Cardiac fibroblast (primary cell): ENCODE measurements at regions not wholly inside any gene's neighbourhood (a gene's known extent, or its start where the extent isn't known, plus 50 kb on each side); places are given as distances from the start of the nearest gene placed in this dataset.

ENCODE experiments used
- DNase-seq, 2 donors: peaks; one replicate each; pipeline versions ENCODE4 v3.0.0 to v3.0.0-alpha.2; 2010; ENCODE audit warnings: low read depth in 2 of 2
- H3K4me3 ChIP-seq, 2 donors: replicated peaks in 1 of 2; 1 replicate in 1 of 2; 2 replicates in 1 of 2; pipeline ENCODE4 v1.5.1; 2011; ENCODE audit warnings: low read depth in 2 of 2, low read length in 2 of 2, mild to moderate bottlenecking in 2 of 2, moderate library complexity in 1 of 2
- CTCF ChIP-seq: IDR thresholded peaks from one replicate; pipeline ENCODE4 v1.5.1; 2011; ENCODE audit warnings: low read depth, mild to moderate bottlenecking, low read length, inconsistent platforms

- no peak for TF ChIP-seq CTCF
- no peak for DNase-seq
- no peak overlapping the region for H3K4me3 ChIP-seq
Observed at GRCh38 chr6:3908961-3909360, 59.8 kb downstream of the FAM50B start.

- no peak overlapping the region for H3K4me3 ChIP-seq
- TF ChIP-seq CTCF, result no peak
- no peak for DNase-seq
Observed at GRCh38 chr6:3910106-3910663, 61.0 kb downstream of the FAM50B start.

- peak overlapping the region in 1 of 2 donors; percentile 5 for H3K4me3 ChIP-seq
- DNase-seq, result peak in 1 of 2 donors; percentile 29
- TF ChIP-seq CTCF, result no peak
Observed at GRCh38 chr6:3911130-3911529, 62.0 kb downstream of the FAM50B start.

GRCh38 chr6:3911614-3912336, 62.6 kb downstream of the FAM50B start:
- DNase-seq, result peak; percentile 89 to 91
- TF ChIP-seq CTCF, result no peak
- peak overlapping the region in 1 of 2 donors; percentile 5 for H3K4me3 ChIP-seq

- TF ChIP-seq CTCF, result no peak
- H3K4me3 ChIP-seq, result no peak overlapping the region
- no peak for DNase-seq
Observed at GRCh38 chr6:3912361-3913076, 63.3 kb downstream of the FAM50B start.

GRCh38 chr6:3913077-3913957, 64.1 kb downstream of the FAM50B start:
- peak; percentile 98 to 99 for DNase-seq
- TF ChIP-seq CTCF, result no peak
- H3K4me3 ChIP-seq, result no peak overlapping the region
